ENCODE measurements at regions not wholly inside any gene's neighbourhood (a gene's known extent, or its start where the extent isn't known, plus 50 kb on each side); places are given as distances from the start of the nearest gene placed in this dataset.
A peak's percentile ranks its signal among the peaks of the same experiment; 100 is the strongest.
"Not testable (repeated sequence)": the region's sequence is repeated elsewhere in the genome, so short reads cannot be mapped to it uniquely, and the experiment has no call there.

GRCh38 chr14:43532825-43533416, 974.2 kb downstream of the FSCB start:
- no peak for DNase-seq

DNA sequence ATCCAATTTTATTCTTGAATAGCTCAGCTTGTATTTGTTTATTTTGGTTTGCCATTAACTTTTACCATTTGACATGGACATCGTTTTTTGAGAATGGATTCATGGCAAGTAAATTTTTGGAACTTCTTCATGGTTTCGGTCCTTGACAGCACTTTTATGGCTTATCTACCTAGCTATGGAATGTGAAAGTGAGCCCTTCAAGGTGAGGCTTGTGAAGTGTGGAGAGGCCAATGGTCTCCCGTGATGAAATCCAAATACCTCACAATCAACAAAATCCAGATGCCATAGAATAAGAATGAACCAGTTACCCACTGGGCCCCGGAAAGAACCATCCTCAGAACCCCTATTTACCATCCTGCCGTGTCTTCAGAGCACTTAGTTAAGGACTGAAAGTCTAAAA, 978.8 kb downstream of the FSCB start:
- no peak for DNase-seq

- DNase-seq, result no peak
Observed at GRCh38 chr14:43525658-43526057, 981.4 kb downstream of the FSCB start.

- DNase-seq, result no peak
Observed at GRCh38 chr14:43522901-43523300, 984.2 kb downstream of the FSCB start.

GRCh38 chr14:43522191-43522590, 984.9 kb downstream of the FSCB start:
- DNase-seq, result no peak

GRCh38 chr14:43503508-43503907, 1003.6 kb downstream of the FSCB start:
- peak; percentile 16 for DNase-seq

DNA sequence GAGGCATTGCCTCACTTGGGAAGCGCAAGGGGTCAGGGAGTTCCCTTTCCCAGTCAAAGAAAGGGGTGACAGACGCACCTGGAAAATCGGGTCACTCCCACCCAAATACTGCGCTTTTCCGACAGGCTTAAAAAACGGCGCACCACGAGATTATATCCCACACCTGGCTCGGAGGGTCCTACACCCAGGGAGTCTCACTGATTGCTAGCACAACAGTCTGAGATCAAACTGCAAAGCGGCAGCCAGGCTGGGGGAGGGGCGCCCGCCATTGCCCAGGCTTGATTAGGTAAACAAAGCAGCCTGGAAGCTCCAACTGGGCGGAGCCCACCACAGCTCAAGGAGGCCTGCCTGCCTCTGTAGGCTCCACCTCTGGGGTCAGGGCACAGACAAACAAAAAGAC, 1014.7 kb downstream of the FSCB start:
- DNase-seq, result not testable (repeated sequence)

GRCh38 chr14:43483415-43483814, 1023.7 kb downstream of the FSCB start:
- DNase-seq, result no peak

- DNase-seq, result no peak
Observed at GRCh38 chr14:43481864-43482263, 1025.2 kb downstream of the FSCB start.

- no peak for DNase-seq
Observed at GRCh38 chr14:43480976-43481375, 1026.1 kb downstream of the FSCB start.

DNA sequence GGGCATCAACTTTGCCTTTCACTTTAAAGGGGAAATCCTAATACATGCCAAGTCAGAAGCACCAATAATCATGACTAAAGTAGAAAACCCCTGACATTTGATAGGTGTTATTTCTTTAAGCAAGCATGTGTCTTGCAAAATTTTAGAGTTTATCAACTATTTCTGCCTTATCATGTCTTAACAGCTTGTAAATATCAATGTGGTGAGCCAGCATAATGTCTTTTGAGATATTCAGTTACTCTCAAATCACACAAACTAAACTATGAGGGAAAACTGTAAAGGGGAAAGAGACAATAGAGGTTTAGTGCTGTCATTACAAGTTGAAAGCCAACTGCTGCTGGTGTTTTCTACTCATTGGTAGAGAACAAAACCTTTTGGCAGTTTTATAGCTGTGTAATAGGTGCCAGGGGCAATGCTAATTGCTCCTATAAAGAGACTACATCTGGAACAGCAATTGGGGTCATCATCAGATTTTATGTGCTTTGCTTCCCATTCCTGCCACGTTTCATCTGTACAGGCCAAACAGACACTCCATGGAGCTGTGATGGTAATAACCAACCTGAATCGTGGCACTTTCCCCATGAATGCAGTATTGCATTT, 1027.4 kb downstream of the FSCB start:
- DNase-seq, result no peak

- no peak for DNase-seq
Observed at GRCh38 chr14:43476822-43477221, 1030.3 kb downstream of the FSCB start.

GRCh38 chr14:43475757-43476156, 1031.3 kb downstream of the FSCB start:
- DNase-seq, result no peak

DNA sequence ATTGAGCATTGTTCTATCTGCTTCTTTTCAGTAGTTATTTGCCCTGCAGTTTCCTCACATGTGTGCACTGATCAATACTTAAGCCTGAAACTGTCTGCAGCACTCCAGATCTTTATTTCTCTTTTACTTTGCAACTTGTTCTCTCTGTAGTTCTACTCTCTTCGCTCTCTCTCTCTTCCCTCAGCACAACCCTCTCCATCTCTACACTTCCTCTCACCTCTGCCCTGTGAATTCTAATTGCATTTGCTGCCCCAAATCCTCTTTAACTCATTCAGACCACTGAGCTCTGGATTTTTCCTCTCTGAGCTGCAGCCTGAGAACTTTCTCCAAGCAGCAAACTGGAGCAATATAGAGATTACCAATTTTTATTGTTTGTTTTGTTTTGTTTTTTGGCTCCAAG, 1035.5 kb downstream of the FSCB start:
- no peak for DNase-seq

DNA sequence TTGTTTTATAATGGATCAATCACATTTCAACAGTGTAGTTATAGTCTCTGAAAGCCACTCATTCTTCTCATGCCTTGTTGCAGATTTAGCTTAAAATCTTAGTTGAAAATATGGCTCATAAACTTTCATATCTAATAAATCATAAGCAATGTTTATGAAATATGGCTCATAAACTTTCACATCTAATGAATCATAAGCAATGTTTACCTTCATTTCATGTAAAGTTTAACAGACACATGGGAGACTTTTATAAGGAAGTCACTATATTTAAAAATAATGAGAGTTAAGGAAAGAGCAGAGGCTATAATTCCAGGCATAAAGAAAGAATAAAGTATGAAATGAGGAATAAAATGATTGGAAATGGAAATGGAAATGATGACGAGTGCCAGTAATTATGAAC, 1042.1 kb downstream of the FSCB start:
- DNase-seq, result no peak

DNA sequence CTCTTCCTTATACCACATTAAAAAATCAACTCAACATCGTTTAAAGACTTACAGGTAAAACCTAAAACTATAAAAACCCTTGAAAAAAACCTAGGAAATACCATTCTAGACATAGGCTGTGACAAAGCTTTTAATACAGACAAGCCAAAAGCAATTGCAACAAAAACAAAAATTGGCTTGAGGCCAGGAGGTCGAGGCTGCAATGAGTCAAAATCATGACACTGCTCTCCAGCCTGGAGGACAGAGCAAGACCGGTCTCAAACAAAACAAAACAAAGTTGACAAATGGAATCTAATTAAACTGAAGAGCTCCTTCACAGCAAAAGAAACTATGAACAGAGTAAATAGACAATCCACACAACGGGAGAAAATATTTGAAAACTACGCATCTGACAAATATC, 1057.8 kb downstream of the FSCB start:
- no peak for DNase-seq

DNA sequence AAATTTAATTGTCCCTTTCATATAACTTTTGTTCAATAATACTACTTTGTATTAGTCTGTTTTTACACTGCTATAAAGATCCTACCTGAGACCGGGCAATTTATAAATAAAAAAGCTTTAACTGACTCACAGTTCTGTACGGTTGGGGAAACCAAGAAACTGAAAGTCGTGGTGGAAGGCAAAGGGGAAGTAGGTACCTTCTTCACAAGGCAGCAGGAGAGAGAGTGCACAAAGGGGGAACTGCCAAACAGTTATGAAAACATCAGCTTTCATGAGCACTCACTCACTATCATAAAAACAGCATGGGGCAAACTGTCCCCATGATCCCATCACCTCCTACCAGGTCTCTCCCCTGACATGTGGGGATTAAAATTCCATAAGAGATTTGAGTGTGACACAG, 1069.0 kb downstream of the FSCB start:
- DNase-seq, result no peak

- no peak for DNase-seq
Observed at GRCh38 chr14:43418324-43418723, 1088.8 kb downstream of the FSCB start.

DNA sequence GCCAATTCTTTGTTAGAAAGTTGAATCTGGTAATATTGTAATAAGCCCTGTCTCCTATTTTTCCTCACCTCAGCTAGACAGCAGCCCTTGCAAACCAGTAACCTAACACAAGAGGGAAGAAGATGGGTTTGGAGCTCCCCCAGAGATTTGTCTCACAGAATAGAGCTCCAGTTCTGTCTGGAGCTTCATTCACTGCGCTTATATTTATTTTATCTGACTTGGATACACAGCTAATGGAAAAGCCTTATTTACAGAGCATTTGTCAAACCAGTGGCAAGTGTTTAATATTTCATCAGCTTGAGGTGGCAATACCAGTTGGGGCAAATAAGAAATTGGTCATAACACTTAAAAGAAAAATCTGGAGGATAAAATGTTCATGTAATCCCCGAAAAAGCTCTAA, 1094.0 kb downstream of the FSCB start:
- DNase-seq, result no peak

DNA sequence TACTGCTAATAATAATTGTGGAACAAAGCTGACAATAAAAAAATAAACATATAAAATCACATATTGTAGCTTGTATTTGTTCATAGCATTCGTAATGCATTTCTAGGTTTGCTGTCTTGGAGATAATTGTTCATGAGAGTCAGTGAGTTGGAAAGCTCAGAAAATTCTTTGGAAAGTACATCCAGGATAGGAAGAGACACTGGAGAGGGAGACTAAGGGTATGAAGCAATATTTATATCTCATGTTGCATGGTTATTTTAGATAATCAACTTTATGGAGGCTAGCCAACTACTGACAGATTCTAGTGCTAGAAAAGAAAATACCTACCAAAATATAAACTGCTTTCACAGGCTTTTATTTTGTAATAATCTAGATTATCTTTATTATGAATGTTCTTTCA, 1095.2 kb downstream of the FSCB start:
- peak; percentile 19 for DNase-seq

GRCh38 chr14:43410631-43411030, 1096.5 kb downstream of the FSCB start:
- DNase-seq, result no peak

DNA sequence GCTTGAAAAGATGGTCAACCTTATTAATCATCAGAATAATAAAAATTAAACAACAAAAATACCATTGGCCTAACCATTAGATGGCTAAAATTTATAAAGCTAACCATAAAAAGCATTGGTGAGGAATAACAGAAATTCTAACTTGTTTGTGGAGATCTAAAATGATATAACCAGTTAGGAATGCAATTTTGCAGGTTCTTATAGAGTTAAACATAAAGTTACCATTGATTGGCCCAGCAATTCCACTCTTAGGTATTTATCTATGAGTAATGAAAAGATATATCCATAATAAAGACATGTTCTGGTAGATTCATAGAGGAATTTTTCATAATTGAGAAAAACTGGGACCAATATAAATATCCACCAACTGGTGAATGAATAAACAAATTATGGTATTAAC, 1098.6 kb downstream of the FSCB start:
- no peak for DNase-seq

- no peak for DNase-seq
Observed at GRCh38 chr14:43407706-43408105, 1099.4 kb downstream of the FSCB start.

- DNase-seq, result no peak
Observed at GRCh38 chr14:43406931-43407330, 1100.2 kb downstream of the FSCB start.

- DNase-seq, result no peak
Observed at GRCh38 chr14:43399289-43399688, 1107.8 kb downstream of the FSCB start.
